Stimulated activated naive CD8-positive, alpha-beta T cell treated with anti-CD3 and anti-CD28 coated beads, Interleukin-15, Interleukin-2, amounts not matched to agents 100 ng/mL and 50 ng/mL, for 24 hours (primary cell): ENCODE measurements at regions not wholly inside any gene's neighbourhood (a gene's known extent, or its start where the extent isn't known, plus 50 kb on each side); places are given as distances from the start of the nearest gene placed in this dataset.

Experiments used
- H3K27ac Mint-ChIP-seq: one replicate; pipeline ENCODE4 v1.8.0; 2021; ENCODE audit warnings: mild to moderate bottlenecking, mixed read lengths
- H3K27me3 Mint-ChIP-seq: one replicate; pipeline ENCODE4 v1.8.0; 2021; ENCODE audit warnings: mixed read lengths
- H3K36me3 Mint-ChIP-seq: one replicate; pipeline ENCODE4 v1.8.0; 2021; ENCODE audit warnings: low read depth, mixed read lengths
- H3K4me1 Mint-ChIP-seq: one replicate; pipeline ENCODE4 v1.8.0; 2021; ENCODE audit warnings: low read depth, mixed read lengths
- H3K4me3 Mint-ChIP-seq: one replicate; pipeline ENCODE4 v1.8.0; 2021; ENCODE audit warnings: mild to moderate bottlenecking, mixed read lengths
- H3K9me3 Mint-ChIP-seq: one replicate; pipeline ENCODE4 v1.8.0; 2021; ENCODE audit warnings: mixed read lengths

DNA sequence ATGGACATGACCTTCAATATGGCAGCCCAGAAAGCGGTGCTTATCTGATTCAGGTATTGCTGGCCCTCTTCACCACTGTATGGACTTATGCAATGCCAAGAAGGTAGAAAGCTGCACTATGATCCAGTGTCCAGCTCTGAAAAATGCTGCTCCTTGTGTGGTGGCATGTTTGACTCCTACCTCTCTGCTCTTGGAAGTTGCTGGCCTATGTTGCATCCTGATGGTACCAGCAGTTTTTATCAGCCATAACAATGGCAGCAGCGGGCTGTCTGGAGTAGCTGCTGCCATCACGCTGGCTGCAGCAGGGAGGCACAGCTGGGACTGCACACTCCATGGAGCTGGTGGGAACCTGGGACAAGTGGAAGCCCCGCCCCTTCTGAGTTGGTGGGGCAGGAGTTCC is 53.1 kb upstream of the MED9 start:
- Mint-ChIP-seq H3K27me3 (no peaks in the 10 kb centered on the region), H3K9me3 (peaks cover 3% of the 10 kb centered on the region), H3K4me3 (no peak overlapping the region), H3K36me3 (no peaks in the 10 kb centered on the region), H3K4me1 (no peaks in the 10 kb centered on the region), H3K27ac (no peak overlapping the region)

DNA sequence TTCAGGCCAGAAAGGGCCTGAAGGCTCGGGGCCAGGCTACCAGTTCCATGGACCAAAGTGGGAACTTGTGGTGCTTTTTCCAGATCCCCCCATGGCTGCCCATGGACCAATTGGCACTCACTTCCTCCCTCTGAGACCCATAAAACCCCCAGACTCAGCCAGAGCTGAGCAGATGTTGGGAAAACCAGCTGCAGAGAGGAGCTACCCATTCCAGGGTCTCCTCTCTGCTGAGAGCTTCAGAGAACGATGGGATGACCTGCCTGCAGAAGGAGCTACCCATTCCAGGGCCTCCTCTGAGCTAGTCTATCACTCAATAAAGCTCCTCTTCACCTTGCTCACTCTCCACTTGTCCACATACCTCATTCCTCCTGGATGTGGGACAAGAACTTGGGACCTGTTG is 52.2 kb upstream of the MED9 start:
- no peaks in the 10 kb centered on the region for H3K36me3 Mint-ChIP-seq
- peaks cover under 1% of the 10 kb centered on the region for H3K27me3 Mint-ChIP-seq
- no peaks in the 10 kb centered on the region for H3K4me1 Mint-ChIP-seq
- H3K4me3 Mint-ChIP-seq: no peak overlapping the region
- H3K27ac Mint-ChIP-seq: no peak overlapping the region
- H3K9me3 Mint-ChIP-seq: peaks cover 3% of the 10 kb centered on the region

DNA sequence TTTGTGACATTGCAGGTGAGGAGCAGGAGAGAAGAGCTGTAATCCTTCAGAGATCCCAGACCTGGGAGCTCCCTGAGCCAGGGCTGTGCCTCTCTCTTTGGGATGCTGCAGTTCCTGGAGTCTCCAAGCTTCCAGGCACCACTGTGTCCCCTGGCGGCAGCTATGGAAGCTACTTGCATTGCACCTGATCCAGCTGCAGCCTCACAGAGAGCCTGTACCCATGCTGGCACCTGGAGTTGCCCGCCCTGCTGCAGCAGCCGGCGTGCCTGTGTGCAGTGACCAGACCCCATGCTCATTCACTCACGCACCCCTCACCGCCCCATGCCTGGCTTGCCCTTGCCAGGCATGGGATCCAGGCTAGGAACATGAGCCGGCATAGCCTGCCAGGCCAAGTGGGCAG is 51.8 kb upstream of the MED9 start:
- Mint-ChIP-seq H3K27me3 (peaks cover 5% of the 10 kb centered on the region), H3K36me3 (no peaks in the 10 kb centered on the region), H3K4me1 (no peaks in the 10 kb centered on the region)

DNA sequence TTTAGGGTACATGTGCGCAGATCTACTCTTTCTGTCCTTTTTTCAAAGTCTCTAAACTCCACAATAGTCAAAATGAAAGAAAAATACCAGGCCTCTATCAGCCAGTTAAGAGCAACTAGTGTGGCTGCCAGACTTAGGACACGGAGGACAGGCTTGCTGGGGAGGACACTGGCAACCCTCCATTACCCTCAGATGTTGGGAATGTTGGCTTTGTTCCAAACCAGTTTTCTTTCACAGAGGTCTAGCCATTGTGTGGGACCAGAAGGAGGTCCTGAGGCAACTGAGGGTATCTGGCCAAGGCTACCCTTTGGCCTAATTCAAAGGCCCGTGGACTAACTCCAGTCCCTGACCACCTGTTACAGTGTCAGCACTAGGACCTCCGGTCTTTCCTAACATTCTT is 51.2 kb upstream of the MED9 start:
- H3K27ac Mint-ChIP-seq: no peak overlapping the region
- no peak overlapping the region for H3K4me3 Mint-ChIP-seq
- no peaks in the 10 kb centered on the region for H3K4me1 Mint-ChIP-seq
- no peaks in the 10 kb centered on the region for H3K36me3 Mint-ChIP-seq
- no peaks in the 10 kb centered on the region for H3K9me3 Mint-ChIP-seq
- peaks cover 6% of the 10 kb centered on the region for H3K27me3 Mint-ChIP-seq

More for the DNA sequence above, 51.8 kb upstream of the MED9 start:
- no peak overlapping the region for H3K4me3 Mint-ChIP-seq
- H3K9me3 Mint-ChIP-seq: no peaks in the 10 kb centered on the region
- no peak overlapping the region for H3K27ac Mint-ChIP-seq

DNA sequence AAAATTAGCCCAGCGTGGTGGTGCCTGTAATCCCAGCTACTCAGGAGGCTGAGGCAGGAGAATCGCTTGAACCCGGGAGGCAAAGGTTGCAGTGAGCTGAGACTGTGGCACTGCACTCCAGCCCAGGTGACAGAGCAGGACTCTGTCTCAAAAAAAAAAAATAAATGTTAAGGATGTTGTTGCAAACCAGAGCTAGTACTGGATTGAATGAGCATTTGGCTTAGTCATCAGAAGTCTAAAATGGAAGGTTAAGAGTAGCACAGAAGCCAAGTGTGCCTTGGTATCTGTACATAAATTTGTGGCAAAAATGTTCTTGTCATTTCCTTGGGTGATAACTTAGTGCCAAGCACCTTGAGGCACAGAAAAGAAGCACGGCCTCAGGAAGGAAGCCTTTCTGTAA is 50.6 kb upstream of the MED9 start:
- no peaks in the 10 kb centered on the region for H3K4me1 Mint-ChIP-seq
- H3K27me3 Mint-ChIP-seq: peaks cover 6% of the 10 kb centered on the region
- H3K36me3 Mint-ChIP-seq: no peaks in the 10 kb centered on the region
- no peak overlapping the region for H3K27ac Mint-ChIP-seq
- no peaks in the 10 kb centered on the region for H3K9me3 Mint-ChIP-seq
- no peak overlapping the region for H3K4me3 Mint-ChIP-seq
